NCI-H748 treated with DMSO at 0.1 percent for 48 hours (cell line): ENCODE measurements at regions not wholly inside any gene's neighbourhood (a gene's known extent, or its start where the extent isn't known, plus 50 kb on each side); places are given as distances from the start of the nearest gene placed in this dataset.
"Not testable (repeated sequence)": the region's sequence is repeated elsewhere in the genome, so short reads cannot be mapped to it uniquely, and the experiment has no call there.

Experiments
- DNase-seq: peaks from one replicate; lab custom pipeline; 2025; lab: John Stamatoyannopoulos, UW

- no peak for DNase-seq
These were observed 151.4 kb upstream of the FERD3L start for GRCh38 chr7:19296617-19297016.

DNA sequence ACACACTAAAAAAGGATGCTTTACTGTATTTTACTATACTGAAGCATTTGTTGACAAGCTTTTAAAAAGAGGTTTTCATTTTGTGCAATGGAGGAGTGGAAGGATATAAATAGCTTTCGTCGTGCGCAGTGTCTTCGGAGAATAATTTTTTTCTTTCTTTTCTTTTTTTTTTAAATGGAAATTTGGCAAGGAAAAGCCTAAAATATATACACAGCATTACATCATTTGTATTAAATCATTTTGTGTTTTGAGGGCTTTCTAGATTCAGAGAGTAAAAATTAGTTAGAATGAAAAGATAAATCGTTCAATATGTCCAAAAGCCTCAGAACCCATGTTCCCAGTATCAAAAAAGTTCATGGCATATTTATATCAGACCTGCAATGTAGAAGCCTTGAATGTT, 150.2 kb upstream of the FERD3L start:
- no peak for DNase-seq

DNA sequence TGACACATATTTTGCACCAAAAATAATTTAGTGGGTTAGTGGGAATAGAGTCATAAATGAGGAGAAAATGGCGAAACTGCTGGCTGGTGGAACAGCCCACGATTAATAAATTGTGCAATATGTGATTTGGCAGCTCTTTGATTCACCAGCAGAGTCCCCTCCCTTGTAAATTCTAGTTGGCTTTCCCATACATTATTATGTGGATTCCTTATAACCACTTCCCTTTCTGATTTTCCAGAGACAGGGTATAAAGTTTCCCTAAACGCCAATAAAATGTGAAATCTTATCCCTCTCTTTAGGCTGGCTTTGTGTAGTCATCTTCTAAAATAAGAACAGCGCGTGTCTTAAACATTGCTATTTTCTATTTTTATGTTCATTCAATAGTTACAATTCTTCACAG, 149.4 kb upstream of the FERD3L start:
- no peak for DNase-seq

DNA sequence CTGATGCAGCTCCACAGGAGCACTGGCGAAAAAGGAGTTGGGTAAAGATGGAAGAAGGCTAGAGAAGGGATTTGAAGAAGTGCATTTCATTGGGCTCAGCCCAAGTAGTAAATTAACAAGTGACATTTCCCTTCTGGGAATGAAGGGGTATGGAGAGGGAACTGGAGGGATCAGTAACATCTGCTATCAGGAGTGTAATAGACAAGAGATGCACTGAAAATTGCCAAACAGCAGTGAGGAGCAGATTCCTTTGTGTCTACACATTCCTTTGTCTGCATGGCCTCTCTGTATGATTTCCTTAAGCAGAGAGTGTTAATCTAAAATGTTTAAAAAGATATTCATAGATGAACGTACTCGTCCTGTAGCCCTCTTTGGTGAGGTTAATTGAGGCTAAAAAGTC, 148.2 kb upstream of the FERD3L start:
- DNase-seq = no peak

DNA sequence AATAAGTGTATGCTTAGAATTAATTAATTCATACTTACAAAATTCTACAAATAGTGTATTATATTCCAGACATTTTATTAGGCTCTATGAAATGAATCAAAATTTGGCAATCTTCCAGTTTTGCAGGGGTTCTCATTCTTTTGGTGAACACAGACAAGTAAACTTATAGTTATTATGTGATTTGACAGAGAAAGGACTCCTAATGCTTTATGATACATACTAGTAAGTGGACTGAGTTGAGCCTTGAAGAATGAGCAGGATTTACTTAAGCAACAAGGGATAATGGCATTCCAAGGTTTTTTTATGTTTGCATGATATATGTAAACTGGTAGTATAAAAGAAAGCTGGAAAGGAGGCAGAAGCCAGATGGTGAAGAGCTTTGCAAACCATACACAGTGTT, 145.7 kb upstream of the FERD3L start:
- no peak for DNase-seq

GRCh38 chr7:19290066-19290465, 144.8 kb upstream of the FERD3L start:
- DNase-seq = no peak

GRCh38 chr7:19284596-19285300, 139.5 kb upstream of the FERD3L start:
- no peak for DNase-seq

GRCh38 chr7:19284136-19284535, 138.9 kb upstream of the FERD3L start:
- no peak for DNase-seq

DNA sequence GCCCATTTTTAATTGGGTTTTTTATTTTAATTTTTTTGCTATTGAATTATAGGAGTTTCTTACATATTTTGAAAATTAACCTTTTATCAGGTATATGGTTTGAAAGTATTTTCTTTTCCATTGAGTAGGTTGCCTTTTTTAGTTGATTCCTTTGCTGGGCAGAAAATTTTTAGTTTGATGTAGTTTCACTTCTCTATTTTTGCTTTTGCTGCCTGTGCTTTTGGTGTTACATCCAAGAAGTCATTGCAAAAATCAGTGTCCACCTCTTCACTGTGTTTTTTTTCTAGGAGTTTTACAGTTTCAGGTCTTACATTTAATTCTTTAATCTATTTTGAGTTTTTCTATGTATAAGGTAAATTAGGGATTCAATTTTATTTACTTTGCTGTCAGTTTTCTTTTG, 129.8 kb upstream of the FERD3L start:
- DNase-seq = no peak

DNA sequence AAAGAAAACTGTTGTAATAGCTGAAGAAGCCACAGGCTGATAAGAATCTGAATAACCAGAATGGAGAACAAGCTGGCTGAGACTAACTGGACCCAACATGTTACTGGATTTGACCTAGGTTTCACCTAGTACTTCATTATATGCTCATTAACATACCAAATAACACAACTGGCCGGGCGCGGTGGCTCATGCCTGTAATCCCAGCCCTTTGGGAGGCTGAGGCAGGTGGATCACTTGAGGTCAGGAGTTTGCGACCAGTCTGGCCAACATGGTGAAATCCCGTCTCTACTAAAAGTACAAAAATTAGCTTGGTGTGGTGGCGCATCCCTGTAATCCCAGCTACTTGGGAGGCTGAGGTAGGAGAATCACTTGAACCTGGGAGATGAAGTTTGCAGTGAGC, 127.1 kb upstream of the FERD3L start:
- DNase-seq = not testable (repeated sequence)

DNA sequence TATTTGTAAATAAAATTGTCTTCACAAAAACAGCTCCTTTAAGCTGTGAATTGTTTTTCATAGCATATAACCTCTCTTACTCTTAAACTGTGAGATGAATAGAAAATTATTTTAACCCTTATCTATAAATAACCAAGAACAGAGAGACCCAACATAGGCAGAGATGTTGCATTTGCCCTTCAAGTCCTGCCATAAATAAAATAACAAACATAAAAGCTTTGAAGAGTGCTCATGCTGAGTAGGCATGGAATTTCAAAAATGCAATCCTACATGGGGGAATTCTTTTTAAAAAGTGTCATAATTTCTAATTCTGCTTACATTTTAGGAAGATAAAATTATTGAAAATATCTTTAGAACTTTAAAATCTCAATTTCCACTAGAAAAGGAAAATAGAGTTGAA, 124.1 kb upstream of the FERD3L start:
- DNase-seq = no peak

GRCh38 chr7:19268737-19269136, 123.5 kb upstream of the FERD3L start:
- DNase-seq = no peak

DNA sequence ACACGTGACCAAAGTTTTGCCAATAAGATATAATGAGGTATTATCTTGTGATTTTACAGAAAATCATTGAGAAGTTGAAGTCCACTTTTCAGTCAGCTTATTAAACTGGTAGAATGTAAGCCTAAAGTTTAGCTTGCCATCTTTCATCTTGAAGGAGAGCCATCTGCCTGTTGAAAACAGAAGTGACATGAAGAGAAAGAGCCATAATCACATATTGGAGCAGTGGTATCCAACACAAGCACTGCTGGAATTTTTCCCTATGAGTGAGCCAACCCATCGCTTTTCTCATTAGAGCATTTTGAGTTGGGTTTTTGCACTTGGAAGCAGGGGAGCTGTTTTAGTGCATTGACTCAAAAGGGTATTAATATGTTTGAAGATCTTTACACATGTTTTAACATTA, 117.6 kb upstream of the FERD3L start:
- DNase-seq = no peak

- no peak for DNase-seq
These were observed 104.1 kb upstream of the FERD3L start for GRCh38 chr7:19249281-19249680.

DNA sequence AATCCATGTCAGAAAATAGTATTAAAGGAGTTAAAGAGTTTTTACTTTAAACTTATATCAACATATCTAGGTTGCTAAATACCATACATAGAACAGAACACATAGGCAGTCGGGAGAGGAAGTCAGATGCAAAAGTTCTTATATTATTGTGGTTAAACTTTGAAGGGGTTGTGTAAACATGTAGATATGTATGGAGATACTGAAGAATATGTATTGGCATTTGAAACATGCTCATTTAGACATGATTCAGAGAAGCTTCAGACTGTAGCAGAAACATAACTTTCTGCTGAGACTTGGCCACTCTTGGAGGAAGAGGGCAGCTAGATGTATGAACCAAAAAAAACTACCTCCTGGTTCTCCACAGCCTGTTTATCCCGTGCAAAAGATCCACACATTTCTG, 103.5 kb upstream of the FERD3L start:
- DNase-seq = no peak

GRCh38 chr7:19248115-19248514, 102.9 kb upstream of the FERD3L start:
- DNase-seq = no peak

DNA sequence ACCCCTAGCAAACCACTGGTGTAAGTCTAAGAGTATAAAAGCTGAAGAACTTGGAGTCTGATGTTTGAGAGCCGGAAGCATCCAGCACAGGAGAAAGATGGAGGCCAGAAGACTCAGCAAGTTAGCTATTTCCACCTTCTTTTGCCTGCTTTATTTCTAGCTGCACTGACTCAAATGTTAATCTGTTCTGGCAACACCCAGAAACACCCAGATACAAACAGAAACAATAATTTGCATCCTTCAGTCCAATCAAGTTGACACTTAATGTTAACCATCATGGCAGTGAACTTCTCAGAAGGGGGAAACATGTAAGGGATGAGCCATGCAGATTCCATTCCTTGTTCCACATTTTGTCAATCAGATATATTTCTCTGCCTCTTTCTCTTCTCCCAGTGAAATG, 101.8 kb upstream of the FERD3L start:
- DNase-seq = no peak

- DNase-seq = no peak
These were observed 97.0 kb upstream of the FERD3L start for GRCh38 chr7:19242246-19242645.

GRCh38 chr7:19239951-19240350, 94.7 kb upstream of the FERD3L start:
- DNase-seq = no peak

GRCh38 chr7:19235680-19236079, 90.5 kb upstream of the FERD3L start:
- no peak for DNase-seq

GRCh38 chr7:19224951-19225350, 79.7 kb upstream of the FERD3L start:
- DNase-seq = no peak

DNA sequence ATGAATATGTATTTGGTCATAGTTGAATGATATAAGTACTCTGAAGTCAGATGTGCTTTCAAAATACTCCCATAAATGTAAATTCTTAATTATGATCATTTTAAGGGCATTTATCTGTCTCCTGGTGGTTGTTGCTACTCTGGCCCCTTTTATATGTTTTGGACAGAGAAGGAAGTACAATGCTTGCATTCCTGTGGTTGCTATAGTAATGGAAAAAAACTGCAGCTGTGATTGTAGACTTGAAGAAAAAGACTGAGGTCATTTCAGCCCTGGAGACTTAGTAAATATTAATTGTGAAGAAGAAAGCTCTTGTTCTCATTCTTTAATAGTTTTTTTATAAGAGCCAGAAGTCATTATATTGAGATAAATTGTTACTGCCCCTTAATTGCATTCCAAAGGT, 70.2 kb upstream of the FERD3L start:
- DNase-seq = no peak

DNA sequence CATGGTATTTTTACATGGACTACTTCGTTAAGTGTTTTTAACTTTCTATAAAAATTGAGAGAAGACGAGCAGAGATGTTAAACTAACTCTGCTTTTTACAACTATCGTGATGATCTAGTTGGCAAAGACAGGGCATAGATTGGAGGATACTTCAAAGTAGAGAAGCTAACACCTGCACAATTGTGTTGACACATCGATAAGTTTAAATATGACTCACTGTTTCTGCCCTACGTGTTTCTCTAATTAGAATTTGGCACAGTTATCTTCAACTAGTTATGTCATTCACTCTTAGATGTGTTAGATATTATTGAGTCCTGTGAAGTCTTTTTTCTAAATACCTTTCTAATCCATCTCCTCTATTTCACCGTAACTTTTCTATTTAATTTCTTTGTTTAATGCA, 68.5 kb upstream of the FERD3L start:
- DNase-seq = no peak

GRCh38 chr7:19210893-19211413, 65.7 kb upstream of the FERD3L start:
- peak; percentile 64 for DNase-seq
